HS-27A (cell line): ENCODE measurements at regions not wholly inside any gene's neighbourhood (a gene's known extent, or its start where the extent isn't known, plus 50 kb on each side); places are given as distances from the start of the nearest gene placed in this dataset.

Source experiments
- DNase-seq: peaks from one replicate; pipeline ENCODE4 v3.0.0-alpha.2; 2012; ENCODE audit warnings: low read depth, missing footprints

DNA sequence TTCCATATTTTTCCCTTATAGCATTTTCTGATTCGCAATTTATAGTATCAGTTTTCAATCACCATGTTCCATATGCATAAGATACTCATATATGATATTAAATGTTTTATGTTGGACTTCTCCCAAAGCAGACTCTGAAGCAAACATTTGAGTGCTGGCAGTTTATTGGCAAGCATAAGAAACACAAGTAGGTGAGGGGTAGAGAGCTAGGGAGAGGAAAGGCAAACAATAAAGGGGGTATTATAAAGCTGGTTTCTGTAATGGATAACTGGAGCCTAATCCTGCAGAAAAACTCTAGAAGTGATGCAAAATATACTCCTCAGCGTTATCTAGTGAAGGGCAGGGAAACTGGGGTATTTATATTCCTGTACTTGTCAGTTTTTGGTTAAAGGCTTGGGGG lies 491.5 kb upstream of the TGFBR2 start:
- DNase-seq: no peak

- DNase-seq: no peak
These were observed 484.0 kb upstream of the TGFBR2 start for GRCh38 chr3:30122359-30122758.

GRCh38 chr3:30123224-30123623 lies 483.2 kb upstream of the TGFBR2 start:
- DNase-seq: no peak

DNA sequence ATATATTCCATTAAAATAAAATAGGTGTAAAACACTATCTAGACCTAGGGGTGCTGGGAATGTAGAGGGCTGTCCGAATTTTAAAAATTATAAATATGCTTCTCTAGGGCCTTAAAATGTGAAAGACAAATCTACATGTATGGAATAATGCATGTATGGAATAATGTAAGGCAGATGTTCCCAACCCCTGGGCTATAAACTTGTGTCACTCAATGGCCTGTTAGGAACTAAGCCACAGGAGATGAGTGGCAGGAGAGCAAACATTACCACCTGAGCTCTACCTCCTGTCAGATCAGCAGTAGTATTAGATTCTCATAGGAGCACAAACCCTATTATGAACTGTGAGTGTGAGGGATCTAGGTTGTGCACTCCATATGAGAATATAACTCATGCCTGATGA lies 482.6 kb upstream of the TGFBR2 start:
- no peak for DNase-seq

DNA sequence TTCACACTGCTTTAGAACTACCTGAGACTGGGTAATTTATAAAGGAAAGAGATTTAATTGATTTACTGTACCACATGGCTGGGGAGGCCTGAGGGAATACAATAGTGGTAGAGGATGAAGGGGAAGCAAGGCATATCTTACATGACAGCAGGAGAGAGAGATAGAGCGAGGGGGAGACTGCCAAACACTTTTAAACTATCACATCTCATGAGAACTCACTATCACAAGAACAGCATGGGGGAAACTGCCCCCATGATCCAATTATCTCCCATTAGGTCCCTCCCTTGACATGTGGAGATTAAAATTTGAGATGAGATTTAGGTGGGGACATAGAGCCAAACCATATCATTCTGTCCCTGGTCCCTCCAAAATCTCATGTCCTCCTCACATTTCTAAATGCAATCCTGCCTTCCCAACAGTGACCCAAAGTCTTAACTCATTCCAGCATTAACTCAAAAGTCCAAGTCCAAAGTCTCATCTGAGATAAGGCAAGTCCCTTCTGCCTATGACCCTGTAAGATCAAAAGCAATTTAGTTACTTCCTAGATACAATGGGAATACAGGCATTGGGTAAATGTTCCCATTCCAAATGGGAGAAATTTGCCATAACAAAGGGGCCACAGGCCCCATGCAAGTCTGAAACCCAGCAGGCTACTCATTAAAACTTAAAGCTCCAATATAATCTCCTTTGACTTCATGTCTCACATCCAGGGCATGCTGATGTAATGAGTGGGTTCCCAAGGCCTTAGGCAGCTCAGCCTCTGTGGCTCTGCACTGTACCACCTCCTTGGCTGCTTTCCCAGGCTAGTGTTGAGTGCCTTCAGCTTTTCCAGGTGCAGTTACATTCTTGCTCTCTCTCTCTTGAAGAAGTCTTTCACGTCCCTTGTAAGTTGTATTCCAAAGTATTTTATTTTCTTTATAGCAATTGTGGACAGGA lies 481.7 kb upstream of the TGFBR2 start:
- no peak for DNase-seq

DNA sequence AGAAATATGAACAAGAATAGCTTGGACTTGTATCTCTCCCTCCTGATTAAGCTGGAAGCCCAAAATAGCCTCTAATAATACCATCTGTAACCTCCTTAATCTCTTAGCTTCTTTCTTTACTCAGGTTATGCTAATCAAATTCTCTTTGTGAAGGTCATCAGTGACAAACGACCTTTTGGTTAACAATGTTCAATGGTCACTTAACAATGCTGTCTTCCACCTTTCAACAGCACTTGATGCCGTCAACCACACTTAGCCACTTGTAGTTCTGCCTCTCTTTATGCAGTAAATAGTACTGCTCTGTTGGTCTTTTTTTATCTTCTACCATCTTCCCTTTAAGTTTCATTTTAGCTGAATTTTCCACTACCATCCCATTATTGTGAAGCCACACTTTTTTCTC lies 476.6 kb upstream of the TGFBR2 start:
- DNase-seq: no peak

DNA sequence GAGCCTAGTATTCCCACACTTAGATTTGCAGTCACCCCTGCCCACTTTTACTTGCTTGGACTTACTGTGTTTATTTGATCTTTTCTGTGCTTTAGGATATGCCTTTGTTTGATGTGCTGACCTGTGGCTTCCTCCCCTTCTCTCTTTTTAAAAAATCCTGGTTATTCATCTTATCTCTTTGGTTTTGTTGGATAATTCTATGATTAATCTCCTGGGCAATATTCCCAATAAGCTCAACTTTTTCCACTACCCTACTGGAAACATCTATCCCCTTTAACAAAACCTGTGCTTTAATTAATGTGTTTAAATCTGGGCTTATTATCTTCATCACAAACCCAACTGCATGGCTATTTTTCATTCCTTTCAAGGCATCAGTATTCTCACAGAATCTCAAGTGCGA lies 476.0 kb upstream of the TGFBR2 start:
- DNase-seq: no peak

GRCh38 chr3:30131191-30131590 lies 475.2 kb upstream of the TGFBR2 start:
- no peak for DNase-seq

DNA sequence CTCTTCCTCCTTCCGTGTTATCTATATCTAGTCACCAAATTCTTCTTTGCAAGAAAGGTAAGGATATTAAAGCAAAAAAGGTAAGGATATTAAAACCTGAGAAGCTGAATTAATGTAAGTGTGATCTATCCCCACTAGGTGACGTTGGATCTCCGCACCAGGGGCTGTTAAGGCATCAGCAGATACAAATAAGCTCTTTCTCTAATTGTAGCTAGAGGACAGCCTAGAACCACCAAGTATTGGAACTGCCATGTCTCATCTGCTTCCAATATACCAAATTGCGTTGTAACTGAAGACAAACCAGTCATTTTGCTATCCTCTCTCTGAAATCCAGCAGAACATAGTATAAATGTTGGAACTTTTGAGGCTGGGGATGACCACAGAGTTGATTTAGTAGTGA lies 471.2 kb upstream of the TGFBR2 start:
- no peak for DNase-seq

DNA sequence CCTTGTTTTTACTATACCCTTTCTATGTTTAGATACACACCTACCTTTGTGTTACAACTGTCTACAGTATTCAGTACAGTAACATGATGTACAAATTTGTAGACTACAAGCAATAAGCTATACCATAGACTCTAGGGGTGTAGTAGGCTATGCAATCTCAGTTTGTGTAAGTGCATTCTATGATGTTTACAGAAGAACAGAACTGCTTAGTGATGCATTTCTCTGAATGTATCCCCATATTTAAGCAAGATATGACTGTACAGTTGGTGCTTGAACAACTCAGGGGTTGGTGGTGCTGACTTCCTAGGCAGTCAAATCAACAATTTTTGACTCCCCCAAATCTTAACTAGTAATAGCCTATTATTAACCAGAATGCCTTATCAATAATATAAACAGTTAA lies 467.1 kb upstream of the TGFBR2 start:
- DNase-seq: no peak

GRCh38 chr3:30140356-30141075 lies 465.9 kb upstream of the TGFBR2 start:
- DNase-seq: no peak

DNA sequence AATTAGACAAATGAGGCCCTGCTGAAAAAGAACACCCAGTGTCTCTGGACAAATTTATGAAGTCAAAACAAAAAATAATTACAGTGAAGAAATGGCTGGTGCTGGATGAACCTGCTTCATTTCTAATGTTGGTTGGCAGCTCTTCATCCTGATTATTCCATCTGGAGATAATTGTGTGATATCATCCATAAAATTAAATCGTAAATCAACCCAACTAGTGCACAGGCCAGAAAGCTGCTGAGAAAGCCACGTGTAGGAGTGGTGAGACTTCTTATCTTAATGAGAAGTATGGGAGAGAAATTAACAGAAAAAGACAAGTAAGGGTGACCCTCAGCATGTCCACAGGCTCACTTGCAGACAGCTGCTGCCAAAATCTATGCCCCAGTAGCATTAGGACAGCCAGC lies 465.2 kb upstream of the TGFBR2 start:
- no peak for DNase-seq

DNA sequence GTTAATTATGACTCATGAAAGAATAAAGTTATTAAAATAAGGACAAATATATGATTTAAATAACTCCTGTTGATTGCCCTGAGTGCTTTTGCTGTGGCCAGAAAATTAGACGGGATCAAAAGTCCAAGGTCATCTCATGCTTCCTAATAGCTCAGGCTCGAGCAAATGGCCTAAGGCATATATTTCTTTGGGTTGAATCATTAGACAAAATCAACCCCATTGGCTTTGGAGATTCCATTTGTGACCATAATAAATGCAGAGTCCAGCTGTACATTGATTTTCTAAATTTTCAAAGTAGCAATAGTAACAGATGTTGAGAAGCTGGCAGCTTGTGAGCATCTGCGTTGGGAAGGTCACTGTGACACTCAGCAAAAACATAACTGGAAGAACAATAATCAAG lies 464.5 kb upstream of the TGFBR2 start:
- DNase-seq: no peak

DNA sequence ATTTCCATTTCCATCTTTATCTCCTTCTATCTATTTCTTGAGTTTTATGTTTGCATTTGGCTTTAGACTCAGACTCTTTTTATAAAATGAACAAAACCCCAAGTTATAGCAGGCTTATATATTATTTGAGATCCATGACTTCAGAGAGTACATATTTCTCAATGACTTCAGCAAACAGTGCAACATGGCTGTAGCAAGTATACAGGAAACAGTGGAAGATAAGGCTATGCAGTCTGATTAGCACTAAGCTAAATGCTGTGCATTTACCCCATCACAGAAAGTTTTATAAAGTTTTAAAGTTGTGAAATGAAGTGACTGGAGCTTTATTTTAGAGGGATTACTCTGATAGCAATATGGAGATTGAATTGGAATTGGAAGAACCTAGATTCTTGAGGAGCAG lies 463.5 kb upstream of the TGFBR2 start:
- no peak for DNase-seq

GRCh38 chr3:30145281-30145680 lies 461.1 kb upstream of the TGFBR2 start:
- no peak for DNase-seq

DNA sequence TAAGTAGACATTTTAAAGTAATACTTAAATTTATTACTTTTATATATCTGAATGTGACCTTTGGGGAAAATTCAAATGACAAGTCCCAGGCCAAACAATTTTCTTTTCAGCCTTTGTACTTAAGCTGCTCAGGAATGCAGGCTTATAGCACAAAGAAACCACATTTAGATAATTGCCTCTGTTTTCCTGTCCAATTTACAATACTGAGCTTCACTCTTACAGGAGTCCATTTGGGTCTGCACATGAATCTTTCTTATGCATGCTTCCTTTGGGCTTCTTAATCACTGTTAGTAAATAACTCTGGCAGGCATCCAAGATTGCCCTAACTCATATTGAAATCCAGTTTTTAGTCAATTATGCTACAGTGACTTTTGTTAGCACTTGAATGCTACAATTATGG lies 459.4 kb upstream of the TGFBR2 start:
- DNase-seq: no peak

GRCh38 chr3:30154853-30155252 lies 451.5 kb upstream of the TGFBR2 start:
- no peak for DNase-seq

- DNase-seq: no peak
These were observed 450.6 kb upstream of the TGFBR2 start for GRCh38 chr3:30155755-30156154.

DNA sequence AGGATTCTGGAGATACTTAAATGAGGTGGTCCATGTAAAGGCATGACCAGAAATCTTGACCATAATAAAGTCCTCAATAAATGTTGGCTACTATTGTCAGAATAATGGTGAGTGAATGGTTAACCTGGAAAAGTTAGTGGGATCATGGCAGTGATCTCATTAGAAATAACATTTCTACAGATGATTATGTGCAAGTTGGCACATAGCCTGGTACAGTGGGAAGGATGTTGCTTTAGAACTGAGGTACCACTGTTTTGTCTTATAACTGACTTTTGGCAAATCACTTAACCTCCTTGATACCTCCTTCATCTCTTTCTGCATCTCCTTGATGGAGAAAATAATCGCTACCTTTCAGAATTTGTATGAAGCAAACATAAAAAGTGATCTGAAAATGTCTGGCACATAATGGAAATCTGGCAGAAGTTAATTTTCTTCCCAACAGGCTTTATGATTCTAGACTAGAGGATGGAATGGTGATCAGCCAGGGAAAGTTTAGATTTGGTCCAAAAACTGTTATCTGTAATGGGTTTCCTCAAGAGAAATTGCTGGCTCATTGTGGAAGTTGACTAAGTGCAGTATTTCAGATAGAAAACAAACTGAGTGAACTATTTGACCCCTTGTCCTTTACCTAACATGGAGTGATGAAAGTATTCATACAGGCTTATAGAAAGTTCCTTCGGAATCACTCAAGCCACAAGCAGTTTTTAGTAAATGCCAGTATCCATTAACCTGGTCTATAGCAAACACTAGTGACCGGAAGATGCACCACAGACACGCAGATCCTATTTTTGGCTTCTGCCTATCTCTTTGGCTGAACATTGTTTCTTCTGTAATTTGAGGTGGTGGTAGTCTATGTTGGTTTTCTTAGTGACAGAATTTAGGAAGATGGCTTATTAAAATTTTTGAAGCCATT lies 449.6 kb upstream of the TGFBR2 start:
- DNase-seq: no peak

GRCh38 chr3:30161375-30161774 lies 445.0 kb upstream of the TGFBR2 start:
- no peak for DNase-seq

DNA sequence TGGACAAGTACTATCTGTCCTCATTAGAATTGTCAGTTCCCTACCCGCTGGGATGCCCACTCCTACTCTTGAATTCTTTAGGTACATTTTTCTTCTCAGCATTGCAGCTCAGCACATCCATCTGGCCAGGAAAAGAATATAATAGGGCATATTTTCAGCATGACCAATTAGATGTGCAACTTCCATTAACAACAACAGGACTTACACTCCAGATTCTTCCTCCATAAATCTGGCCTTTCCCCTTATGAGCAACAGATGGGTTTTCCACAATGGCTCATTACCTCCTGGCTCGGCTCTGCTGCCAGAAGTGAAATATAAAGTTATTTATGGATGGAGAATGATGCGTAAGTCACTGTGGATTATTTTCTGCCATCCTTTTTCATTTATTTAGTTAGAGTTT lies 443.8 kb upstream of the TGFBR2 start:
- DNase-seq: peak; percentile 5

DNA sequence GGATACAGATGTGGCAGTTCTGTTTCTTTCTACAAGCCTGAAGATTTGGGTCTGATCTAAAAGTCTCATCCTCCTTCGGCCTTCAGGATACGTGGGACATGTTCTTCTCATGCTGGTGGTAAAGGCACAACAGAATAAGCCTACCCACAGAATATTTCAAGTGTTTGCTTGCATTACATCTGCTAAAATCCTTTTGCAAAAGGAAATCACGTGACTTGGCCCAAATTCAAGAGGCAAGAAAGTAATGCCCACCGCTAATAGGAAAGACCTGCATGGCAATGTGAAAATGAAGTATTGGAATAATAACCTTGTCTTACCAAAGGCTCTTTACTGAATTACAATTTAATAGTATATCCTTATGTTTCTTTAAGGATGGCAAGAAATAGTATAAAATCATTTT lies 439.9 kb upstream of the TGFBR2 start:
- DNase-seq: no peak
